SJSA1 (cell line): ENCODE measurements at regions not wholly inside any gene's neighbourhood (a gene's known extent, or its start where the extent isn't known, plus 50 kb on each side); places are given as distances from the start of the nearest gene placed in this dataset.
"Not testable (repeated sequence)": the region's sequence is repeated elsewhere in the genome, so short reads cannot be mapped to it uniquely, and the experiment has no call there.

ENCODE experiments used
- DNase-seq, 2 experiments: peaks; one replicate each; pipeline ENCODE4 v3.0.0-alpha.2; 2015 to 2020; ENCODE audit warnings: low spot score in 2 of 2, low read depth in 1 of 2
- H3K27ac ChIP-seq: fragments of 250-450 bp; sonication (Bioruptor Pico); 2 replicates; pipeline ENCODE4 v1.5.1; 2020; ENCODE audit warnings: mild to moderate bottlenecking, moderate library complexity
- H3K27me3 ChIP-seq: fragments of 250-450 bp; sonication (Bioruptor Pico); replicated peaks from 2 replicates; pipeline ENCODE4 v1.5.1; 2020; ENCODE audit warnings: mild to moderate bottlenecking, moderate library complexity
- H3K36me3 ChIP-seq: fragments of 250-450 bp; sonication (Bioruptor Pico); 2 replicates; pipeline ENCODE4 v1.5.1; 2020; ENCODE audit warnings: mild to moderate bottlenecking
- H3K4me1 ChIP-seq: fragments of 250-450 bp; sonication (Bioruptor Pico); replicated peaks from 2 replicates; pipeline ENCODE4 v1.6.1; 2021; ENCODE audit warnings: mild to moderate bottlenecking
- H3K4me3 ChIP-seq: fragments of 250-450 bp; sonication (Bioruptor Pico); 2 replicates; pipeline ENCODE4 v1.5.1; 2020; ENCODE audit warnings: mild to moderate bottlenecking
- H3K9me3 ChIP-seq: fragments of 250-450 bp; sonication (Bioruptor Pico); replicated peaks from 2 replicates; pipeline ENCODE4 v1.5.1; 2020; ENCODE audit warnings: mild to moderate bottlenecking

DNA sequence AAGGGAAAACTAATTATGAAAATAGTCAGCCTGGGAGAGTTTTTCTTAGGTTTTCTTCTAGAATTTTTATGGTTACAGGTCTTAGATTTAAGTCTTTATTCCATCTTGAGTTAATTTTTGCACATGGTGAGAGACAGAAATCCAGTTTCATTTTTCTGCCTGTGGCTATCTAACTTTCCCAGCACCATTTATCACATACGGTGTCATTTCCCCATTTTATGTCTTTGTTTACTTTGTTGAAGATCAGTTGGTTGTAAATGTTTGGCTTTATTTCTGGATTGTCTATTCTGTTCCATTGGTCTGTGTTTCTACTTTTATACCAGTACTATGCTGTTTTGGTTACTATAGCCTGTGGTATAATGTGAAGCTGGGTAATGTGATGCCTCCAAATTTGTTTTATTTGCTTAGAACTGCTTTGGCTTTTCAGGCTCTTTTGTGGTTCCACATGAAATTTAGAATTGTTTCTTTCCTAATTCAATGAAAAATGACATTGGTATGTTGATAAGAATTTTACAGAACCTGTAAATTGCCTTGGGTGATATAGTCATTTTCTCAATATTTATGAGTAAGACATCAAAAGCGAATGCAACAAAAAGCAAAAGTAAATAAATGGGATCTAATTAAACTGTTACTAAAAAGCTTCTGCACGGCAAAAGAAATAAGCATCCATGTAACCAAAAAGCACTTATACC, 146.1 kb upstream of the NOL4 start:
- Histone ChIP-seq H3K27me3 (no peaks in the 10 kb centered on the region), H3K27ac (no peak overlapping the region), H3K4me3 (no peak overlapping the region), H3K4me1 (no peaks in the 10 kb centered on the region), H3K9me3 (no peaks in the 10 kb centered on the region), H3K36me3 (no peaks in the 10 kb centered on the region)
- DNase-seq: no peak

DNA sequence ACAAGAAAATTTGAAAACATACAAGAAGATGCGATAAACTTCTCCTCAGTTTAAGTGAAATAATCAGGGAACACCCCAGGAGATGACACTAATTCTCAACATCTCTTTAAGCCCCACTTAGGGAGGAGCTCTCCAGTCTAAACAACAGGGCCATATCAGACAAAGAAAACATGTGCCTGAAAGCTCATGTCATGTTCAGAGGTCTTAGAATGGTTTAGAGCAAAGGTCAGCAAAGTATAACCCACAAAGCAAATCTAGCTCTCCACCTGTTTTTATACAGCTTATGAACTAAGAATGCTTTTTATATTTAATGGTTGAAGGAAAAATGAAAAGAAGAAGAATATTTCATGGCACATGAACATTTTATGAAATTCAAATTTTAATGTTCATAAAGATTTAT, 155.6 kb upstream of the NOL4 start:
- no peaks in the 10 kb centered on the region for H3K4me1 ChIP-seq
- DNase-seq: no peak
- H3K9me3 ChIP-seq: no peaks in the 10 kb centered on the region
- no peaks in the 10 kb centered on the region; the same call in 1 of the 2 replicates for H3K27me3 ChIP-seq
- no peak overlapping the region for H3K27ac ChIP-seq
- H3K4me3 ChIP-seq: no peak overlapping the region
- H3K36me3 ChIP-seq: no peaks in the 10 kb centered on the region

DNA sequence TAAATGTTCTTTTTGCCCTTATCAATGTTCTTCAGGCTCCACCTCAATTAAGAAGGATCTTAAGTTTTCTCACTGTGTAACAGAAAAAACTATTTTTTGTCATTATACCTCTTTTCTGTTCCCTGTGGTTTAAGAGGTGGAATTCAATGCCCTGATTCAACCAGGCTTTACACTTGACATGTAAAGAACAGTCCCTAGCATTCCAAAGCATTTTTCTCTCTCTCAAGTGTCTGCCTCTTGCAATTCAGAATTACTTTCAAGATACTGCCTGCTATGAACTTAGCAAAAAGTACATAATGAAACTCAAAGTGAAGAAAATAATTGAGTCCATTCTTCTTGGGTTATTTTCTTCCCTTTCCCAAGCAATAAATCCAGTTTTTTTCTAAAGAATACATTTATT, 160.6 kb upstream of the NOL4 start:
- H3K27me3 ChIP-seq: no peaks in the 10 kb centered on the region
- no peak overlapping the region for H3K4me3 ChIP-seq
- no peaks in the 10 kb centered on the region for H3K36me3 ChIP-seq
- H3K4me1 ChIP-seq: no peaks in the 10 kb centered on the region
- DNase-seq: no peak
- no peak overlapping the region for H3K27ac ChIP-seq
- H3K9me3 ChIP-seq: no peaks in the 10 kb centered on the region

DNA sequence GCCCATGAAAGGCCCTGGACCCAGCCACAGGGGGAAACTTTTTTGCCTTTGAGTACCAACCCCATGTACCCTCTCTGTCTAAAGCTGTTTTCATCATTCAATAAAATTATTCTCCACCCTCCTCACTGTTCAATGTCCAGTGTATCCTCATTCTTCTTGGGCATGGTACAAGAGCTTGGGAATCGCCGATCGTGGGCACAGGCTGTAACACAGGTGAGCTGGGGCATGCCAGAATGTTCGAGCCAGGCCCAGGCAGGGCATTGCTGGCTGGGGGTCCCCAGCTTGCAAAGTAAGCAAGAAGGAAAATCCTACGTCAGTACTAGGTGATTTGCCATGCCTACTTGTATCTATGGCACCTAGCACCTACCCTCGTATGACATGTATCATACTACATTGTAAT, 162.1 kb upstream of the NOL4 start:
- Histone ChIP-seq H3K9me3 (no peaks in the 10 kb centered on the region), H3K4me3 (no peak overlapping the region), H3K36me3 (no peaks in the 10 kb centered on the region), H3K27me3 (no peaks in the 10 kb centered on the region), H3K27ac (no peak overlapping the region), H3K4me1 (no peaks in the 10 kb centered on the region)
- no peak for DNase-seq

DNA sequence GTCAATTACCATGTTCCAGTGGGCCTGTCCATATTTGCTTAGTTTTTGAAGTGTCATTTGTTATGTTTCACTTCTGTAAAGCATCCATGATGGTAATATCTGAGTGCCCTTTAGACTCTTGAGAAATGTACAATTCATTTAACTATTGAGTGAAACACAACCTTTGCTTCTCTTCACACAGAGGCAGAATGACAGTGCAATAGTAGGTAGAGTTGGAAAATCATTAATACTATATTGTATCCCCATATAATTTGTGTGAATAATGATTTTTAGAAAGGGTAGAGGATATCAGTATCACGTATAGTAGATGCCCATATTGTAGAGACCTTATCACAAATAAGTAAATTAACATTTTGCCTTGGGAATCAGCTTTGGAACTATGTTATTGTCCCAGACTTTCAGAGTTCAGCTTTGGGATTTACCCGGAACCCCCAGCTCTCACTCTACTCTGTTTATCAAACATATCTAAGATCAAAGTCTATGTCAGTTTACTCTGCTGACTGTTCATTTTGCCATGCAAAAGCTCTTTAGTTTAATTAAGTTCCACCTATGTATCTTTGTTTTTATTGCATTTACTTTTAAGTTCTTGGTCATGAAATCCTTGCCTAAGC, 172.7 kb upstream of the NOL4 start:
- Histone ChIP-seq H3K27me3 (no peaks in the 10 kb centered on the region), H3K4me1 (no peaks in the 10 kb centered on the region), H3K4me3 (no peak overlapping the region), H3K36me3 (no peaks in the 10 kb centered on the region), H3K27ac (no peak overlapping the region), H3K9me3 (no peaks in the 10 kb centered on the region)
- DNase-seq: no peak

DNA sequence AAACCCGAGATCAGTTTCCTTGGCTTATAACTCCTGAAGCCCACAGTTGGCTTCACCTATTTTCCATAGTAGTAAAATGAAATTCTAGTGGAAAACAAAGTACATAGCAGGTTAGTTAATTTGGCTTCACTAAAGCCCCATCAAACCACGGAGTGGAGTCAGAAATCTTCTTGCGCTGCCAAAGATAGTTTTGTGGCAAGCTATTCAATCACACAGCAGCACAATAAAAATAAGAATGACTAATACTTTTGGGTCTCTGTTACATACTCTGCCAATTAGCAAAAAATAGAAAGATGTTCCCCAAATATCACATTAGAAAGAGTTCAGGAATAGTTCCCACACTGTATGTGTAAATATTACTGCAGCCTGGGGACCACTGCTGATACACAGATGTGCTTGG, 175.2 kb upstream of the NOL4 start:
- Histone ChIP-seq H3K36me3 (no peaks in the 10 kb centered on the region), H3K9me3 (no peaks in the 10 kb centered on the region), H3K27ac (no peak overlapping the region), H3K27me3 (no peaks in the 10 kb centered on the region), H3K4me1 (no peaks in the 10 kb centered on the region), H3K4me3 (no peak overlapping the region)
- no peak for DNase-seq

DNA sequence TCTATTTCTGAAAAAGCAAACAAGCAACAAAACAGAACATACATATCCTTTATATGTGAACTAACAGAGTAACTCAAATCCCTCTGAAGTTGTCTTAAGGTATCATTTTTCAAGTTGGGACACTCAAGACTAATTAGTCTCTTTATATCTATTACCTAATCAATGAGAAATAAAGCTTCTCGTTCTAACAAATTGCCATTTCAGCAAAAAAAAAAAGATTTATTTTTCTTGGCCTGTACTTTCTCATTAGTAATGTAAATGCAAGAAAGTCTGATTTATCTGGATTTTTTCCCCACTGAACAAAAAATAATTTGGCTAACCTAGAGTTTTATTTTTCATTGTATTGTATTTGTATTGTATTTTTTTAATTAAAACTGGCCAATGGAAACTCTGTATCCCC, 176.1 kb upstream of the NOL4 start:
- Histone ChIP-seq H3K27me3 (no peaks in the 10 kb centered on the region), H3K36me3 (no peaks in the 10 kb centered on the region), H3K9me3 (no peaks in the 10 kb centered on the region), H3K4me1 (no peaks in the 10 kb centered on the region), H3K27ac (no peak overlapping the region), H3K4me3 (no peak overlapping the region)
- no peak for DNase-seq

DNA sequence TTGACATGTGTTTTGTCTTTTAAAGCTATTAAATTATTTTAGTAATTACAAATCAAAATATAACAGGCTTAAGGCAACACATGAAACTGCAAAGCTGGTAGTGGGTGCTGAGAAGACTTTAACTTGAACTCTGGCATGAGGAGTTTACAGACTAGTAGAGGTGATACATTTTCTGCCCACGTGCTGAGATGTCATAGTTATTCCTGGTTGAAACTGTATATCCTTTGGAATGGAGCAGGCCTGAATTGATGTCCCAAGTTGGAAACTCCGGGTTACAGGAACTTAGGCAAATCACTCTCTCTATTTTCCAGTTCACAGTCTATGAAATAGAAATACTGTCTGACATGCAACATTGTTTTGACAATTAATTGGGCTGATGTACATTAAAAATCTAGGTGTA, 177.1 kb upstream of the NOL4 start:
- no peak for DNase-seq
- Histone ChIP-seq H3K27ac (no peak overlapping the region), H3K4me3 (no peak overlapping the region), H3K27me3 (no peaks in the 10 kb centered on the region), H3K9me3 (no peaks in the 10 kb centered on the region), H3K4me1 (no peaks in the 10 kb centered on the region), H3K36me3 (no peaks in the 10 kb centered on the region)

DNA sequence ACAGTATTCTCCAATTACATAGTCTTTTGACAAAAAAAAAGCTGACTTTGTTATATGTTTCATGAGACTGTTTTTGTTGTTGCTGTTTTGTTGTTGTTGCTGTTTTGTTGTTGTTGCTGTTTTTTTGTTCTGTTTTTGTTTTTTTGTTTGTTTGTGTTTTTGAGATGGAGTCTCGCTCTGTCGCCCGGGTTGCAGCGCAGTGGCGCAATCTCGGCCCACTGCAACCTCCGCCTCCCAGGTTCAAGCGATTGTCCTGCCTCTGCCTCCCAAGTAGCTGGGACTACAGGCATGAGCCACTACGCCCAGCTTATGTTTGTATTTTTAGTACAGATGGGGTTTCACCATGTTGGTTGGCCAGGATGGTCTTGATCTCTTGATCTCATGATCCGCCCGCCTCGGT, 182.8 kb upstream of the NOL4 start:
- not testable (repeated sequence) for H3K4me3 ChIP-seq, H3K27ac ChIP-seq, DNase-seq, H3K4me1 ChIP-seq, H3K9me3 ChIP-seq, H3K27me3 ChIP-seq, H3K36me3 ChIP-seq

DNA sequence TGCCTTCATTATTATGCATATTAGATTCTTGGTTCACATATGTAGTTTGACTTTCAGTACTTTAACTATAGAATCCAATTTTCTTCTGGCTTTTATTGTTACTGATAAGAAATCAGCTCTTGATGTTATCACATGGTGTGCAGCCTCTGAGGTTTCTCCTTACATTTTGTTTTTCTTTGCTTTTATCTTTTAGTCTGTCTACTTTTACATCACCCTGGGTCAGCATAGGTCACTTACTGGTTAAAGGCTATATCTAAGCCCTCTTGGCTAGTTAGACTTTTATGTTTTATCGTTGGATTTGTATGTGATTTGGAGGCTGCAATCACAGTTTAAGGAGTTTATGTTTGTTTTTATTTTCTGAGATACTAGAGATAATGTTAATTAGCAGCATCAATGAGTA, 187.2 kb upstream of the NOL4 start:
- DNase-seq: no peak
- H3K9me3 ChIP-seq: no peaks in the 10 kb centered on the region
- H3K27me3 ChIP-seq: 0 out of 2 replicates have a peak, but pooled peaks cover 2% of the 10 kb centered on the region
- no peak overlapping the region for H3K27ac ChIP-seq
- no peak overlapping the region for H3K4me3 ChIP-seq
- no peaks in the 10 kb centered on the region for H3K4me1 ChIP-seq
- no peaks in the 10 kb centered on the region for H3K36me3 ChIP-seq

DNA sequence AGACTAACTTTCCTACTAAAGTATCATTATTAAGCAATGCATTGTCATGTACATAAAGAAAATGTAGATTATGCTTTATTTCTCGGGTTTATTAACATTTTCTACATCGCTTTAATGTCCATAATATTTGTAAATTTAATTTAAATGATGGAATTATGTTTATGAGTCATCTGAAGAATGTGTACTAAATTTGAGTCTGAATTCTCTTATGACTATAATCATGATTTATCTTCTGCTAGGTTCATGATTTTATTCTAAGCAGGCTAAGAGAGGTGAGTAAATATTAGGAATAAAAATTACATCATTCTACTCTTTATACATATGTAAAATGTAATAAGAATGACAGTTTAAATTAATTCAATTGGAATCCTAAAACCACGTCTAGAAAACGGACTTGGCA, 206.3 kb upstream of the NOL4 start:
- Histone ChIP-seq H3K4me3 (no peak overlapping the region), H3K9me3 (no peaks in the 10 kb centered on the region), H3K27ac (no peak overlapping the region), H3K27me3 (0 out of 2 replicates have a peak, but pooled peaks cover 5% of the 10 kb centered on the region), H3K4me1 (no peaks in the 10 kb centered on the region), H3K36me3 (no peaks in the 10 kb centered on the region)
- no peak for DNase-seq

DNA sequence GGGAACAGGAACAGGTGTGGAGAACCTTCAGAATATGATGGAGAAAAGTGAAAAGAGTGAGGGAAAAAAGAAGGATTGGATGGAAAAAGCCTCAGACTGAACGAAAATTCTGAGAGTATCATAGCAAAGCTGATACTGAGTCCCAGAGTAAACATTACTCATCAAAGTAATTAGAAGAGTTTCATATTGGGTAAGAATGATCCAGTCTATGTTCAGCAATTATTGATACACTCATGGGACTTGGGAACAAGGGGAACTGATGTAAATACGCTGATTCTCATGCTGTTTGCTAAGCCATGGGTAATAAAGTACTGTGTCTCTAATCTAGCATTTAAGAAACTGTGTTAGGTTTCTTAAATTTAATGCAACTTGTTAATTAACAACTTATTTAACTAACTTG, 219.9 kb upstream of the NOL4 start:
- Histone ChIP-seq H3K4me3 (no peak overlapping the region), H3K36me3 (no peaks in the 10 kb centered on the region), H3K27ac (no peak overlapping the region), H3K9me3 (no peaks in the 10 kb centered on the region), H3K27me3 (no peaks in the 10 kb centered on the region), H3K4me1 (no peaks in the 10 kb centered on the region)
- DNase-seq: no peak

DNA sequence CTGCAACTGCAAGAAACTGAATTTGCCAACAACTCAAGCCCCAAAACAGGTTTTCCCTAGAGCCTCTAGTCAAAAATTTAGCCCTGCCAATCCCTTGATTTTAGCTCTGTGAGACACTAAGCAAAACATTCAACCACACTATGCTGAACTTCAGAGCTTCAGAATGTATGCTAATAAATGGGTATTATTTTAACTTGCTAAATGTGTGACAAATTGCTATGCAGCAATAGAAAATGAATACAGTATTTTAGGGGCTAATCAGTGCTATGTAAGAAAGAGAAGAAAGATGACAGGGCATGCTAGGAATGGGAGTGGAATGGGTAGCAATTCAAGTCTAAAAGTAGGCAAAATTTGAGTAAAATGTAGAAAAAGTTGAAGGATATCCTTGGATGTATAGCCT, 223.9 kb upstream of the NOL4 start:
- no peak for DNase-seq
- Histone ChIP-seq H3K36me3 (no peaks in the 10 kb centered on the region), H3K4me3 (no peak overlapping the region), H3K27ac (no peak overlapping the region), H3K9me3 (no peaks in the 10 kb centered on the region), H3K4me1 (no peaks in the 10 kb centered on the region), H3K27me3 (no peaks in the 10 kb centered on the region)

DNA sequence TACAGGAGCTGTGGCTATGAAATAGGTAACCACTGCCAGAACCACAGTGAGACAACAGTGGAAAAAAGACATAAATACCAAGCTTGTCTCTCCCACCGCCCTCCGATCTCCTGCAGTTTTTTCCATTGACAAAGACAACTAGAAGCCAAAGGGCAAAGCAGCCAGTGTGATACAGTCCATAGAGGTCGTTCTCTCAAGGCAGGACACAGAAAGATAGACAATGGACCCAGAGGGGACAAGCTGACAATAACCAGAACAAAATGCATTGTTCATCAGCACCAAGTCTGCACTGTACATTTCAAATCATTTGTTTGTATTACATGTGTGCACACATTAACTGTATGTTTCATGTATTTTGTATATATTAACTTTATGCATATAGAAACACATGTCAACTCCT, 233.0 kb upstream of the NOL4 start:
- Histone ChIP-seq H3K27me3 (no peaks in the 10 kb centered on the region), H3K27ac (no peak overlapping the region), H3K4me3 (no peak overlapping the region), H3K9me3 (no peaks in the 10 kb centered on the region), H3K4me1 (no peaks in the 10 kb centered on the region), H3K36me3 (no peaks in the 10 kb centered on the region)
- no peak for DNase-seq
